CD4-positive, alpha-beta T cell (primary cell): ENCODE measurements at regions not wholly inside any gene's neighbourhood (a gene's known extent, or its start where the extent isn't known, plus 50 kb on each side); places are given as distances from the start of the nearest gene placed in this dataset.

Source experiments
- ATAC-seq: fragments of 200-7000 bp; cut with Tn5 transposase; one replicate; pipeline ENCODE4 v1.10.0; 2022; ENCODE audit warnings: mild to moderate bottlenecking; ENCODE audit not compliant: poor library complexity
- CTCF ChIA-PET: fragments of 350-600 bp; sonication (Branson Sonifier 250); formaldehyde crosslinking; loops from one replicate; lab custom pipeline; 2021; ENCODE audit warnings: antibody characterized with exemption, inconsistent platforms; lab: Charles Lee
- POLR2A ChIA-PET: fragments of 350-600 bp; sonication (Branson Sonifier 250); formaldehyde crosslinking; loops from one replicate; lab custom pipeline; 2021; ENCODE audit warnings: antibody characterized with exemption, inconsistent platforms; lab: Charles Lee
- DNase-seq, 14 experiments: peaks; one replicate each; pipeline ENCODE4 v3.0.0-alpha.2; 2013 to 2020; ENCODE audit warnings: mixed read lengths in 2 of 14
- H3K27ac ChIP-seq, 2 donors: one replicate each; pipeline versions ENCODE4 v1.5.1 to v1.7.0; 2013; ENCODE audit warnings: low read length in 2 of 2, low read depth in 1 of 2, mild to moderate bottlenecking in 1 of 2
- H3K27me3 ChIP-seq, 2 experiments: 1 replicate in 1 of 2; 2 replicates in 1 of 2; pipeline versions ENCODE4 v1.6.1 to v1.7.0; 2013; ENCODE audit warnings: low read length in 2 of 2, control low read depth in 1 of 2, mild to moderate bottlenecking in 1 of 2, moderate library complexity in 1 of 2; ENCODE audit not compliant: insufficient read depth in 2 of 2, control insufficient read depth in 1 of 2
- H3K36me3 ChIP-seq: one replicate; pipeline ENCODE4 v1.6.1; 2013; ENCODE audit warnings: low read length, control low read depth; ENCODE audit not compliant: insufficient read depth
- H3K4me1 ChIP-seq: one replicate; pipeline ENCODE4 v1.6.1; 2013; ENCODE audit warnings: low read length, control low read depth; ENCODE audit not compliant: insufficient read depth
- H3K4me3 ChIP-seq: one replicate; pipeline ENCODE4 v1.5.1; 2013; ENCODE audit warnings: mild to moderate bottlenecking, low read length, moderate library complexity
- H3K9me3 ChIP-seq, 2 experiments: 1 replicate in 1 of 2; 2 replicates in 1 of 2; pipeline versions ENCODE4 v1.6.1 to v1.7.0; 2013; ENCODE audit warnings: low read length in 2 of 2, mild to moderate bottlenecking in 2 of 2, control low read depth in 1 of 2, moderate library complexity in 1 of 2; ENCODE audit not compliant: control insufficient read depth in 1 of 2, insufficient read depth in 1 of 2
- H3K27ac Mint-ChIP-seq: one replicate; pipeline ENCODE4 v1.8.0; 2020; ENCODE audit warnings: mixed read lengths
- H3K27me3 Mint-ChIP-seq: one replicate; pipeline ENCODE4 v1.8.0; 2021; ENCODE audit warnings: mixed read lengths
- H3K36me3 Mint-ChIP-seq: one replicate; pipeline ENCODE4 v1.8.0; 2021; ENCODE audit warnings: low read depth, mixed read lengths
- H3K4me1 Mint-ChIP-seq: one replicate; pipeline ENCODE4 v1.8.0; 2021; ENCODE audit warnings: low read depth, mixed read lengths
- H3K4me3 Mint-ChIP-seq: one replicate; pipeline ENCODE4 v1.8.0; 2020; ENCODE audit warnings: mild to moderate bottlenecking, mixed read lengths
- H3K9me3 Mint-ChIP-seq: one replicate; pipeline ENCODE4 v1.8.0; 2020; ENCODE audit warnings: mixed read lengths
- CTCF ChIP-seq: fragments of 200-600 bp; IDR thresholded peaks from one replicate; pipeline ENCODE4 v1.8.0; 2022; ENCODE audit warnings: antibody characterized with exemption, mild to moderate bottlenecking
- intact Hi-C, 2 experiments: fragments of 100-400 bp; cut with DNase I in 1 of 2; cut with micrococcal nuclease in 1 of 2; formaldehyde crosslinking; loops; one replicate each; pipeline versions ENCODE4 v1.15.1 to v1.9.0; 2023 to 2025; cut with DNase I, micrococcal nuclease

- Mint-ChIP-seq H3K4me3 (no peak overlapping the region), H3K36me3 (no peaks in the 10 kb centered on the region)
- no peaks in the 10 kb centered on the region for H3K4me1 ChIP-seq
Observed at GRCh38 chr5:57855831-57856230, 373.2 kb upstream of the ACTBL2 start.

GRCh38 chr5:57853929-57854697 lies 371.5 kb upstream of the ACTBL2 start:
- Mint-ChIP-seq H3K4me3 (no peak overlapping the region), H3K4me1 (no peaks in the 10 kb centered on the region), H3K27ac (no peak overlapping the region), H3K9me3 (no peaks in the 10 kb centered on the region), H3K36me3 (no peaks in the 10 kb centered on the region), H3K27me3 (no peaks in the 10 kb centered on the region)
- no peaks in the 10 kb centered on the region for H3K9me3 ChIP-seq
- H3K27ac ChIP-seq, result no peak overlapping the region
- intact Hi-C loops, result no loop called here
- no peaks in the 10 kb centered on the region for H3K4me1 ChIP-seq
- ChIA-PET CTCF (no interaction called here), POLR2A (no interaction called here)
- no peak overlapping the region for H3K4me3 ChIP-seq
- no peaks in the 10 kb centered on the region for H3K36me3 ChIP-seq
- no peaks in the 10 kb centered on the region for H3K27me3 ChIP-seq
- no peak for TF ChIP-seq CTCF
- DNase-seq (no peak), ATAC-seq (no peak)

More at GRCh38 chr5:57855831-57856230, 373.2 kb upstream of the ACTBL2 start:
- no peaks in the 10 kb centered on the region for H3K9me3 Mint-ChIP-seq
- ATAC-seq, result no peak
- H3K27me3 Mint-ChIP-seq, result no peaks in the 10 kb centered on the region
- no peak for TF ChIP-seq CTCF
- intact Hi-C loops, result no loop called here
- H3K9me3 ChIP-seq, result no peaks in the 10 kb centered on the region
- ChIA-PET CTCF (no interaction called here), POLR2A (no interaction called here)
- no peaks in the 10 kb centered on the region for H3K27me3 ChIP-seq
- H3K4me1 Mint-ChIP-seq, result no peaks in the 10 kb centered on the region
- no peaks in the 10 kb centered on the region for H3K36me3 ChIP-seq
- DNase-seq, result no peak
- H3K27ac ChIP-seq, result no peak overlapping the region
- no peak overlapping the region for H3K4me3 ChIP-seq
- H3K27ac Mint-ChIP-seq, result no peak overlapping the region

- DNase-seq (no peak), ATAC-seq (no peak)
- H3K9me3 ChIP-seq, result no peaks in the 10 kb centered on the region
- H3K27ac ChIP-seq, result no peak overlapping the region
- no peaks in the 10 kb centered on the region for H3K36me3 ChIP-seq
- Mint-ChIP-seq H3K4me1 (no peaks in the 10 kb centered on the region), H3K36me3 (no peaks in the 10 kb centered on the region), H3K9me3 (no peaks in the 10 kb centered on the region), H3K27ac (no peak overlapping the region), H3K27me3 (no peaks in the 10 kb centered on the region), H3K4me3 (no peak overlapping the region)
- ChIA-PET CTCF (no interaction called here), POLR2A (no interaction called here)
- no peak overlapping the region for H3K4me3 ChIP-seq
- TF ChIP-seq CTCF, result no peak
- intact Hi-C loops, result no loop called here
- no peaks in the 10 kb centered on the region for H3K27me3 ChIP-seq
- H3K4me1 ChIP-seq, result no peaks in the 10 kb centered on the region
Observed at GRCh38 chr5:57850109-57850508, 367.5 kb upstream of the ACTBL2 start.
